Testis (tissue), 2 donors: ENCODE measurements at regions not wholly inside any gene's neighbourhood (a gene's known extent, or its start where the extent isn't known, plus 50 kb on each side); places are given as distances from the start of the nearest gene placed in this dataset.

Experiments used
- CTCF ChIP-seq, 3 experiments: fragments of 450-650 bp in 2 of 3; fragments of 200-600 bp in 1 of 3; sonication (generic) in 1 of 3; IDR thresholded peaks; one replicate each; pipeline ENCODE4 v1.5.1; 2016 to 2019; ENCODE audit warnings: antibody characterized with exemption in 3 of 3, mild to moderate bottlenecking in 2 of 3, moderate library complexity in 1 of 3
- POLR2A ChIP-seq: fragments of 450-650 bp; IDR thresholded peaks from one replicate; pipeline ENCODE4 v1.6.1; 2017; ENCODE audit warnings: antibody characterized with exemption, mild to moderate bottlenecking, moderate library complexity

DNA sequence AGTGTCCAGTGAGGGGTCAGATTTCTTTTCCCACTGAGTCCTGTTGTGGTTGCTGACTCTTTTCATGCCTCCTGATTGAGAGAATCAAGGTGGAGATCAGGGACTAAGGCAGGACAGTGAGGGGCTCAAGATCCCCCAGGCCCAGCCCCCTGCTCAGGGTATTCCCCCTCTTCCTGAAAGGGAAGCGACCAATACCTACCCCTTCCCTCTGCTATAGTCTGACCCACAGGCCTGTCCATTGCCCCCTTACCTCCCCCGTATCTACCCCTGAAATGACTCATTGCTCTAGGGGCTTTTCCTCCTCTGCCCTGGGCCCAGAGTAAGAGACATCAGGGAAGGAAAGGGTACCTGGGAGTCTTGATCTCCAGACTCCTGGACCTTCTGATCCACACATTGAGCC, 1320.5 kb downstream of the UQCRFS1 start:
- no peak for TF ChIP-seq POLR2A
- no peak for TF ChIP-seq CTCF (IDR thresholded peaks at IDR 0.05)
